ENCODE measurements at regions not wholly inside any gene's neighbourhood (a gene's known extent, or its start where the extent isn't known, plus 50 kb on each side); places are given as distances from the start of the nearest gene placed in this dataset.

DNA sequence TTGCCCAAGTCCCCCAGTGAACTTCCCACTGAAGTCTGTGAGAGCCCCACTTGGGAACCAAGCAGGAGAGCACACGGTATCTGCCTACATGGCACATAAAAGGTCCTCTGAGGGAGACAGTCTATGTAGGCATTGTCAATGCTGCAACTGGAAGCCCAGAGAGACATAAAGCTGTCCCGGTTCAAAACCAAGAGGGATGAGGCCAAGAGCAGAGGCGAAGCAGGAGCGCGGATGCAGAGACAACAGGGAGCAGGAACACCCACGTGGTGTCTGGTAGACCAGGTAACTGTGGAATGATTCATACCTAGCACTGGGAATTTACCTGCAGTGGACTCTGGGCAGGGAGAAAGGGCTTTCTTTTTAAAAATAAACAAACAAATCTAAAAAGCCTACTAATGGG lies 233.1 kb upstream of the SOX11 start:
- TF ChIP-seq CTCF (IDR thresholded peaks at IDR 0.05; ENCODE audit: insufficient read depth, low read length, poor library complexity, severe bottlenecking) = no peak
- TF ChIP-seq EZH2phosphoT487 (conservative IDR thresholded peaks at IDR 0.05; ENCODE audit: low read length) = no peak
